Peyer's patch (tissue), 4 donors: ENCODE measurements at regions not wholly inside any gene's neighbourhood (a gene's known extent, or its start where the extent isn't known, plus 50 kb on each side); places are given as distances from the start of the nearest gene placed in this dataset.
A peak's percentile ranks its signal among the peaks of the same experiment; 100 is the strongest.

Experiments used
- POLR2A ChIP-seq, 2 donors: fragments of 450-650 bp; IDR thresholded peaks; one replicate each; pipeline ENCODE4 v1.5.1; 2017; ENCODE audit warnings: antibody characterized with exemption in 2 of 2, mild to moderate bottlenecking in 2 of 2, moderate library complexity in 2 of 2
- TF ChIP-seq, protein P1 (sequence below), 6 experiments: fragments of 450-650 bp in 4 of 6; fragments of 200-600 bp in 2 of 6; sonication (generic) in 1 of 6; IDR thresholded peaks; one replicate each; pipeline ENCODE4 v1.5.1; 2017 to 2019; ENCODE audit warnings: antibody characterized with exemption in 6 of 6, mild to moderate bottlenecking in 3 of 6, moderate library complexity in 1 of 6

DNA sequence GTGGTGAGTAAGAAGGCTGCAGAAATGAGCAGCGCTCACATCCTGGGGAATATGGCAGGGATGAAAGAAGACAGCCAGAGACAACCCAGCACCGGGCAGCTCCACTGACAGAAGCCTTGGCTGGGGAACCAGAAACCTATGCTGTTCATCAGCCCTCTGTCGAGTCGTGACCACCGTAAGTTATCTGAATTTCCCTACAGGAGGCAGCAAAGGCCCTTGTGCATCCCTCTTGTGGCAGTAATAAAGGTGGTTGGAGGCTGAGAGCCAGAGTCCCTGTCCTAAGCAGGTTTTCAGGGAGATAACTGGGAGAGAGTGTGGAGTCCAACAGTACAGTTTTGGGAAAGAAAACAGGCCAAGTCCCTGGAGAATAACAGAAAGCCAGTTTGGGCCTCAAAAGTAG is 194.0 kb upstream of the BOD1L1 start:
- TF ChIP-seq, protein P1, sequence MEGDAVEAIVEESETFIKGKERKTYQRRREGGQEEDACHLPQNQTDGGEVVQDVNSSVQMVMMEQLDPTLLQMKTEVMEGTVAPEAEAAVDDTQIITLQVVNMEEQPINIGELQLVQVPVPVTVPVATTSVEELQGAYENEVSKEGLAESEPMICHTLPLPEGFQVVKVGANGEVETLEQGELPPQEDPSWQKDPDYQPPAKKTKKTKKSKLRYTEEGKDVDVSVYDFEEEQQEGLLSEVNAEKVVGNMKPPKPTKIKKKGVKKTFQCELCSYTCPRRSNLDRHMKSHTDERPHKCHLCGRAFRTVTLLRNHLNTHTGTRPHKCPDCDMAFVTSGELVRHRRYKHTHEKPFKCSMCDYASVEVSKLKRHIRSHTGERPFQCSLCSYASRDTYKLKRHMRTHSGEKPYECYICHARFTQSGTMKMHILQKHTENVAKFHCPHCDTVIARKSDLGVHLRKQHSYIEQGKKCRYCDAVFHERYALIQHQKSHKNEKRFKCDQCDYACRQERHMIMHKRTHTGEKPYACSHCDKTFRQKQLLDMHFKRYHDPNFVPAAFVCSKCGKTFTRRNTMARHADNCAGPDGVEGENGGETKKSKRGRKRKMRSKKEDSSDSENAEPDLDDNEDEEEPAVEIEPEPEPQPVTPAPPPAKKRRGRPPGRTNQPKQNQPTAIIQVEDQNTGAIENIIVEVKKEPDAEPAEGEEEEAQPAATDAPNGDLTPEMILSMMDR (IDR thresholded peaks at IDR 0.05), result peak in 1 of 6 experiments; percentile 6
- TF ChIP-seq POLR2A (IDR thresholded peaks at IDR 0.05), result no peak
